ENCODE measurements at regions not wholly inside any gene's neighbourhood (a gene's known extent, or its start where the extent isn't known, plus 50 kb on each side); places are given as distances from the start of the nearest gene placed in this dataset.

- intact Hi-C loops (cut with DNase I): no loop called here
Measured at GRCh38 chr4:43352859-43353258, 460.3 kb downstream of the GRXCR1 start.

GRCh38 chr4:43353552-43353951 lies 461.0 kb downstream of the GRXCR1 start:
- H3K4me1 ChIP-seq: peaks cover 0 to 16% (median 2%) of the 10 kb centered on the region in 4 donors
- intact Hi-C loops (cut with DNase I): no loop called here
- H3K36me3 ChIP-seq: no peaks in the 10 kb centered on the region
- TF ChIP-seq POLR2AphosphoS5 (IDR thresholded peaks at IDR 0.05): no peak
- no peak for TF ChIP-seq EP300 (IDR thresholded peaks at IDR 0.05)
- no peak for TF ChIP-seq CTCF (IDR thresholded peaks at IDR 0.05)
- TF ChIP-seq POLR2A (IDR thresholded peaks at IDR 0.05): no peak
- H3K27ac ChIP-seq: no peak overlapping the region
- no peaks in the 10 kb centered on the region for H3K9me3 ChIP-seq
- 65 to 72% methylated on average over 1 of the region's 1 CpG for WGBS, 2 donors
- no peak for DNase-seq
- H3K4me3 ChIP-seq: no peak overlapping the region
- H3K27me3 ChIP-seq: no peaks in the 10 kb centered on the region

More at GRCh38 chr4:43352859-43353258, 460.3 kb downstream of the GRXCR1 start:
- DNase-seq: no peak
- H3K4me3 ChIP-seq: no peak overlapping the region
- H3K27me3 ChIP-seq: no peaks in the 10 kb centered on the region
- no peak for TF ChIP-seq CTCF (IDR thresholded peaks at IDR 0.05)
- no peak for TF ChIP-seq EP300 (IDR thresholded peaks at IDR 0.05)
- peak in 2 of 4 donors; percentile 47 to 67 for TF ChIP-seq POLR2AphosphoS5 (IDR thresholded peaks at IDR 0.05)
- TF ChIP-seq POLR2A (IDR thresholded peaks at IDR 0.05): no peak
- peaks cover 0 to 16% (median 2%) of the 10 kb centered on the region in 4 donors for H3K4me1 ChIP-seq
- H3K27ac ChIP-seq: no peak overlapping the region
- H3K9me3 ChIP-seq: no peaks in the 10 kb centered on the region
- 47 to 53% methylated on average over 3 of the region's 3 CpGs for WGBS, 2 donors
- no peaks in the 10 kb centered on the region for H3K36me3 ChIP-seq

- Histone ChIP-seq H3K36me3 (no peaks in the 10 kb centered on the region), H3K9me3 (no peaks in the 10 kb centered on the region), H3K4me1 (peaks cover 0 to 16% (median 2%) of the 10 kb centered on the region in 4 donors), H3K27ac (no peak overlapping the region), H3K4me3 (no peak overlapping the region), H3K27me3 (no peaks in the 10 kb centered on the region)
- DNase-seq: no peak
- intact Hi-C loops (cut with DNase I): no loop called here
- no peak for TF ChIP-seq EP300 (IDR thresholded peaks at IDR 0.05)
- no peak for TF ChIP-seq POLR2A (IDR thresholded peaks at IDR 0.05)
- TF ChIP-seq POLR2AphosphoS5 (IDR thresholded peaks at IDR 0.05): no peak
- no peak for TF ChIP-seq CTCF (IDR thresholded peaks at IDR 0.05)
- WGBS, 2 donors: 71 to 78% methylated on average over 3 of the region's 3 CpGs
Measured at GRCh38 chr4:43356786-43357185, 464.3 kb downstream of the GRXCR1 start.

GRCh38 chr4:43357252-43357974 lies 464.9 kb downstream of the GRXCR1 start:
- H3K27ac ChIP-seq: no peak overlapping the region
- TF ChIP-seq EP300 (IDR thresholded peaks at IDR 0.05) (no peak), CTCF (IDR thresholded peaks at IDR 0.05) (no peak), POLR2AphosphoS5 (IDR thresholded peaks at IDR 0.05) (no peak), POLR2A (IDR thresholded peaks at IDR 0.05) (no peak)
- H3K36me3 ChIP-seq: no peaks in the 10 kb centered on the region
- intact Hi-C loops (cut with DNase I): no loop called here
- no peaks in the 10 kb centered on the region for H3K9me3 ChIP-seq
- H3K27me3 ChIP-seq: no peaks in the 10 kb centered on the region
- 73 to 83% methylated on average over 2 of the region's 2 CpGs for WGBS, 2 donors
- H3K4me3 ChIP-seq: no peak overlapping the region
- no peak for DNase-seq
- H3K4me1 ChIP-seq: peaks cover 0 to 12% (median under 1%) of the 10 kb centered on the region in 4 donors

Data from sigmoid colon (tissue), 6 donors.